GM21381 (cell line): ENCODE measurements at regions not wholly inside any gene's neighbourhood (a gene's known extent, or its start where the extent isn't known, plus 50 kb on each side); places are given as distances from the start of the nearest gene placed in this dataset.
"Not testable (repeated sequence)": the region's sequence is repeated elsewhere in the genome, so short reads cannot be mapped to it uniquely, and the experiment has no call there.

ENCODE experiments used
- ATAC-seq: cut with Tn5 transposase; IDR thresholded peaks from one replicate; pipeline ENCODE4 v1.9.1; 2021; ENCODE audit warnings: mild to moderate bottlenecking, moderate library complexity; ENCODE audit not compliant: unreplicated experiment

DNA sequence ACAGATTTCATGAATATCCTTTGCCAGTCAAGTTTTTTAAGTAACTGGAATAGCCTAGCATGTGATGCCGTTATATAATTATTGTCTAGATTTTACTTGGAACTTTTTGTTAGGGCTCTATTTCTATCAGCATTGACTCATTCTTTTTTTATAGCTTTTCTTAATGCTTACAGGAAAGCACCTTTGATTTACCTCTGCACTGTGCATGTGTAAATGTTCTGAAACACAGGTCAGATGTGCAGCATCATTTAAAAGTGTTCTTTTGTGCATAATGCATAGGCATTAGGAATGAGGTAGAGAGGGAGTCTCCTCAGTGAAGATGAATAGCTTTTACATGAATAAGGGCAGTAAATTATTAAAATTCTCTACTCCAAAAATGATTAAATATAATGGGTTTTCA is 669.3 kb upstream of the MBL2 start:
- no peak for ATAC-seq

DNA sequence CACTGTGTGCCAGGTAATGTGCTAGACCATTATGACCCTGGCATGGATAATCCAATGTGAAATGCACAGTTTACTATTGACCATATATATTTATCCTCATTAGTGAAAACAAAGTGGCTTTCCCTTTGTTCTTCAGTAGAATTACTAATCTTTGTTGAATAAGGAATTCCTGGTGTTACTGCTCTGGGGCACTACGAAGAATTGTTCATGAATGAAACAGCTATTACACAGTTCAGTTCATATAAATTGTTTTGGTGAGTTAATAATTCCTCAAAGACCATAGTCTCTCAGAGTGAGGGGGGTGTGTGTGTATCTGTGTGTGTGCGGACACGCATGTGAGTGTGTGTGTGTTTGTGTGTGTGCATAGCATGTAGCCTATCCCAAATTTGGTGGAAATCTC is 668.0 kb upstream of the MBL2 start:
- no peak for ATAC-seq

DNA sequence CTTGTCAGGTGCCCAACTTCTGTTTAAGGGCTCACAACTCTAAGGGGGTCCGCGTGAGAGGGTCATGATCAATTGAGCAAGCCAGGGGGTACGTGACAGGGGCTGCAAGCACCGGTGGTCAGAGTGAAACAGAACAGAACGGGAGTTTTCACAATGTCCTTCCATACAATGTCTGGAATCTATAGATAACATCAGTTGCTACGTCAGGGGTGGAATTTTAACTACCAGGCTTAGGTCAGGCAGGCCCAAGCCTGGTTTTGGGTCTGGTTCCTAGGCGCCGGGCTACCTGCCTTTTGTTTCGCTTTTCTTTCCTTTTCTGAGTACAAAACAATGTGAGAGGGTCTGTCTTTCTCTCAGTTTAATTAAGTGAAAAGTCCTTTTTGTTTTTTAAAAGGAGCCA is 666.5 kb upstream of the MBL2 start:
- ATAC-seq, result not testable (repeated sequence)

DNA sequence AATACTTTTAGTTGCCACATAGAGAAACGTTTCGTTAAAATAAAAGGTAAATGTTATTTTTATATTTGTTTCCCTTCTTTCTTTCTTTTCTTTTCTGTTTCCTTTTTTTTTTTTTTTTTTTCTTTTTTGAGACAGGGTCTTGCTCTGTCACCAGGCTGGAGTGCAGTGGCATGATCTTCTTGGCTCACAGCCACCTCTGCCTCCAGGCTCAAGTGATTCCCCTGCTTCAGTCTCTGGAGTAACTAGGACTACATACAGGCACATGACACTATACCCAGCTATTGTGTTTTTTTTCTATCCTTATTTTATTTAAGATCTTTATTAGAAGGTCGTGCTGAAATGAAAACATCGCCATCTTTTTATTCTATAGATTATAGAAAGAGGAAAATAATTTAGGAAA is 661.8 kb upstream of the MBL2 start:
- no peak for ATAC-seq

DNA sequence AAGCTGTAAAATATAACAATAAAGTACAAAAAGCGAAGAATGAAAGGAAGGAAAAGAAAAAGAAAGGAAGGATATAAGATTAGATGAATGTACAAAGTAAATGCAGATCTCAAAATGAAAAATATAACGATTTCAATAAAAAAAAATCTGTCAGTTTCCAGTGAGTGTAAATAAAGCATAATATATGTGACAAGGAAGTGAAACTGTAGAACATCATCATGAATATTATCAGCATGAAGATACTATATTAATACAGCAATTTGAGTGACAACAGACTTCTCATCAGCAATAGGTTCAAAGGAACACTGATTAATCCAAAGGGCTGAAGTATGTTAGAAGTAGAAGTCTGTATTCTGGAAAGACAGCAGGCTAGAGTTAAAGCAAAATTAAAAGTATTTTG is 659.5 kb upstream of the MBL2 start:
- no peak for ATAC-seq

DNA sequence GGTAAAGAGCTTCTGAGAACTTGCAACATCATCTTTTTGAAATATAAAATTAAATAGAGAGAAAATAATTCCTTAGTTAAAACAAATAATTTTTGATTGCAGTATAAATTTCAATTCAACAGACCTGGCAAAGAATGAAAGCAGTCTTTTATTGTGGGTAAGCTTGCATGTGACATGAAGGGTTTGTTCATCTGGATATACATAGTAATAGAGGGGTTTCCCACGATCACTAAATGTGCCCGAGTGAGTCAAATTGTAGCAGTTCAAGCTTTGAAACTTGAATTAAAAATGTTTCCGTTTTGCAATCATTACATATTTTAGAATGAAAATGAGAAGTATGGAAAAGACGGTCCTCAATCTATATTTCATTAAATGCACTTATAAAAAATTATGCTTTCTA is 658.4 kb upstream of the MBL2 start:
- ATAC-seq, result no peak

DNA sequence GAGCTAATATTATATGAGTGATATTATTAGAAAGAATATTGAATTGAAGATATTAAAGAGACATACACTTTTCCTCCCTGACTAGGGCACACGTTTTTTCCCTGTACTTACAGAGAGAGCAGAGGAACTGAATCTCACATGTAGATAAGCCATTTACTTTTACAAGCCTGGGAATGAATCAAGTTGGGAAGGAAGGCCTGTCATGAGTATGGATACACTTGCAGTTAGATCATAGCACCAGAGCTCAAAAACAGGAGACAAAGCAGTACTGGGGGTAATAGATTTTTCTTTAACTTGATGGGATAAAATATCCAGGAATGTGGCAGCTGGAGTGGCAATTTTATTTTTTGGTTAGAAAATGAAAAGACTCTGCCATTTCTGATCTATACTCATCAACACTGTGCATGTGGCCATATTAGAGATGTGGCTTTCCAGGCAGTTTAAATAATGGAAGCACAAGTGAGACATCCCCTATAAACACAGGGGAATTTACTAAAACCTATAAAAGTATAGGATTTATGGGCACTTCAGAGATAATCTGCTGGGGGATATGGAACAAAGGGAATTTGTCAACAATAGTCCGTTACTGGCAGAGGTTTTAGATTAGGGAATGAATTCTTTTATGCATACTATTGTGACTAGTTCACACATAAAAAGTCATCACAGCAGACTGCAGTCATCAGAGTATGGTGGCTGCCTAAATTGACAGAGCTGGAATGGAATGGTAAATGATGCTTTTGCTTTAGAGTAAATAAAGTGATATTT is 657.7 kb upstream of the MBL2 start:
- ATAC-seq, result no peak

DNA sequence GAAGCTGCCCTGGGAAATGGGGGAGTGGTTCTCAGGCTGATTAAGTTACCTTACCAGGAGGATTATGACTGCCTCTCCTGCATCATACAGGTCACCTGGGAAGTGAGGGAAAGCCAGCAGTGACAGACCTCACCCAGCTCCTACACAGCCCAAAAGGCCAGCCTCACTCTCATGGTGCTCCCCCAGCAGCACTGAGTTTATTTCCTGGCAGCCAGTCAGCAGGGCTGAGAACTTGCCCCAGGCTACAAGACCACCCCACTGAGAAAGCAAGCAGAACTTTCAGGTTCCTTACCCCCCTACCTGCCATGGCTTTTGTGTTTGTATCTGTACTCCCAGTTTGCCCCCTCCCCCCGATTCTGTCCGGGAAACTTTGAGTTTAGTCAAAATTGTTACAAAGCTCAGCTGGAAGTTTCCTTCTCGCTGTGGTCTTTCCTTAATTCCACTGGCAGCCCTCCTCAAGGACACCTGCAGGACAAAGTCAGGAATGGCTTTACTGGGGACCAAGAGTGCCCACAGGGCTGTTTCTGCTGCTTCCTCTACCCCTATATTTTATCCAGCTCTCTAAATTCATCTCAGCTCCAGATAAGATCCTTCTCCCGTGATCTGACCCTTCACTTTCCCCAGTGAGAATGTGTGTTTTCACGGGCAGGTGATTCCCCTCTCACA is 649.8 kb upstream of the MBL2 start:
- ATAC-seq, result no peak

DNA sequence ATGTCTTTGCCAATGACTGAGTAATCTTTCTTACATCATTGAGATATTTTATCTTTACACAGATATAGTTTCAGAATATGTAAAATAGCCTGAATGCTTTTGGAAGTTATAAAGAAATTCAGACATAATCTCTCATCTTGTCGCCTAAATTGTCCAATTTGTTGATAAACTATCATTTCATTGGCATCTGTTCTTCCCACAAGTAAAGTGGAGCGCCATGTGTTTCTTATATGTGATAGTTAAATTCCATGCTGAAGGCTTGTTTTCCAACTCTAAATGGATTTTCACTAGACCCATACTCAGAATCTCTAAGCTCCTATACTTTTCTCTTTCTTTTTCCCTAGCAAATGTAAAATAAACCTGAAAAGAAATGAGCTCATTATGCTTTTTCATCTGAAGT is 640.1 kb upstream of the MBL2 start:
- ATAC-seq, result no peak

DNA sequence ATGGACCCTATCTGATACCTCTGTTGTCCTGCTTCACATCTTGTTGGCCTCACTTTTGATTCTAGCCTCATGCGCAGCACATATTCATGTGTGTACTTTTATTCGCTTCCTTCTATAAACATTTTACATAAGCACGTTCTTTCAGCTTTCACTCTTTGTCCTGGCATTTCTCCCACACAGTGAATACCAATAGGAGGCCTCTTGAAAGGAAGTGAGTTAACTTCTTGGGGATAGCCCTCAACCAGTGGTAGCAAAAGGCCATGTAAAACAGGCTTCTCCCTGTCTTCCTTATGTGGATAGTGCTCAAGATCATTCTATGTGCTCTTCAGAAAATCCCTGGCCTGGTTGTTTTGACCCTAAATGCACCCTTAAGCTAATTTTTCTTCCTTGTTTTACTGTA is 633.9 kb upstream of the MBL2 start:
- ATAC-seq, result no peak

DNA sequence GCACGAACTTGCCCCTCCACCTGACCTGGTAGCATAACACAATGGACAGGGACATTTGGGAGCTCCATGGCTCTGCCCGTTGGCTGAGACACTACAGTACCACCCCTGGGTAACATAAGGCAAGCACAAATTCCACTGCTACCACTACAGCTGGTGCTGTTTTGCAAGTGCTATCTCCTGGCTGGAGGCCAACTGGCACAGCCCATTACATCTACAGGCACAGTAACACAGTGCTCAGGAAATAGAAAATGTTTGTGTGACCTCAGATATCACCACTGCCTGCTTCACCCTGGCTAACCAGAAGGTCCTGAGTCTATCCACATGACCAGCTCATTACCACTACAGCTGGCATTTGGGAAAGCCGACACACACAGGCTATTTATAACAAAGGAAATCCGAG is 631.1 kb upstream of the MBL2 start:
- ATAC-seq, result no peak

DNA sequence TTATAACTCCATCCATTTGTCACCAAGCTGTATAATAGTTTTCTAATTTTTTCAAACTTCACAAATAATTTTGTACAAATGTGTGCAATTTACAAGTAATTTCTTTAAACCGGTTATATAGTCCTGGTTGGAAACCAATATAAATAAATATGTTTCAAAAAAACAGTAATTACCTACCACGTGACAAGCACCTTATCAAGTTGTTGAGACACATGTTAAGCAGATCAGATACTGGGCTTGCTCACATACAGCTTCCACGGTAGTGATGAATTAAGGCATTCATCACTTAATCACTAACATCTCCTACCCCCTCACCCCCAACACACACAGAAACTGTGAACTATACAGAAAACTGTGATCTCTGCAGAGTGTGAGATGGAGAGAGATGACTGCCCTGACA is 630.0 kb upstream of the MBL2 start:
- no peak for ATAC-seq

DNA sequence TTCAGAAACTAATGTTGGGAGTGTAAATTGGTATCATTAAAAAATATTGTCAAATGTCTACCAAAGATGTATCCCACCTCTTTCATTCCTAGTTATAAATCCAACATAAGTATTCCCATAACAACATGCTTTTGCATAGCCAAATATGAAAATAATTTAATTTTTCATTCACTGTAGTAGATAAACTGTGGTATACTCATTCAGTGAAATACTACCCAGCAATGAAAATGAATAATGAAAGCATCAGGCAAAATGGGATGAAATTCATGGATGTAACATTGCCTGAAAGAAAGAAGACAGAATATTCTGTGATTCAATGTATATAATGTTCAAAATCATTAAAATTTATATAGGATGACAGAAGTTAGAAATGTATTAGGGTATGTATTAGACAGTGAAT is 629.0 kb upstream of the MBL2 start:
- no peak for ATAC-seq

DNA sequence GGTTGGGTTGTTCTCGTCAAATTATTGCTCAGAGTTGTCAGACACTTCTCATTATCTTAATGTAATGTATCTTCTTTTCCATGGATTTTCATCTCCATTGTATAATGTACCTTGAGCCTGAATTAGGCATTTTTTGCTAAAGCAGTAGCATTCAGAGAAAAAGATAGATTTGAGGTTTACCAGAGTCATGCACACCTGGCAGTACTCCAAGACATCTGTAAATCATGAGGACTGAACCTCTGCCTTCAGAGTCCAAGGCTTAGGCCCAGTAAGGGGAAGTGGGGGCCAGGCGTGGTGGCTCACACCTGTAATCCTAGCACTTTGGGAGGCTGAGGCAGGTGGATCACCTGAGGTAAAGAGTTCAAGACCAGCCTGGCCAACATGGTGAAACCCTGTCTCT is 624.3 kb upstream of the MBL2 start:
- no peak for ATAC-seq

DNA sequence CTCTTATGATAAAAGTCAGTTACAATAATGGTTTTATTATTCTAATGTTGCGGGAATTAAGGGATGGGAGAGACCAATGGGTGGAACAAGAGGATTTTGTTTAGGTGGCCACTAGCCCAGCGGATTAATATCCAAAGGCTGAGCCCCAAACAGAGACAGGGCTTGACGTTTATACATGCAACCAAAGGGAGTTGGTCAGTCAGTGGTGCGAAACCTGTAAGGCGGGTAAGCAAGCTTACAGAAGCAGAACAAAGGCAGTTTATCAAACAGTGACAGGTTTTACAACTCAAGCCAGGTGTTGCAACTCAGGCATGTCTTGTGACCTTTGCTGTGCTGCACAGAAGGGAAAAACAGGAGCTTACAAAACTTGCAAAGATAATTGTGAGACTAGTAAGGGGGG is 622.9 kb upstream of the MBL2 start:
- ATAC-seq, result no peak

DNA sequence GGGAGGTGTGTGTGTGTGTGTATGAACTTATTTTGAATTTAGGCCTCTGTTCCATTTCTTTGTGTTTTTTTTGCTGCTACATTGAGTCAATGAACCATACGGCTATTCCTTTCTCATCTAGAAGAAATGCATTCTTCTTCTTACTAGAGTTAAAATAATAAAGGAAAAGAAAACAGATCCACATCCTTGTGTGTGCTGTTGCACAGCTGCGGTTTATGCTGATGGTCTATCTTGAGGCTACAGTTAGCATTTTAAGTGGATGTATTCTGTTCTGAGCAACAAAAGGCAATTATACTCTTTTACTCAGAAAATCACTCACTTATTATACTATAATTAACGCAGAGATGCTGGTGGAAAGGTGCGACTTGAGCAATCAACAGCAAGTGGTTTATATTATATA is 615.0 kb upstream of the MBL2 start:
- ATAC-seq, result no peak

DNA sequence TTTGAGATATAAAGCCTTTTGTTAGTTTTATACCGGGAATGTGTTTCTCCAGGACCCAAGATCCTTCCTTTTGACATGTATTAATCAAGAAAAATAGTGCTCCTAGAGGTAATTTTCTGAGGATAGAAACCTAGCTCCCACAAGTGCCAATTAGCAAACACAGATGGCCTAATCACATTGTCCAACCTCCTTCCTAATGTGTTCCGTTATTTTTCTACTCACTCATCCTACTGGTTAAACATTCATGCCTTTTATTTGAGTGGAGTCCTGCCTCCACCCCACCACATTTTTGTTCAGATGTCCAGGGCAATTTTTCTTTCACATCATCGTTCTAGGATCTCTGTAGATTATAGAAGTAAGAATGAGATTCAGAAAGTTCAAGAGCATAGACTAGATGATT is 610.0 kb upstream of the MBL2 start:
- ATAC-seq, result no peak

DNA sequence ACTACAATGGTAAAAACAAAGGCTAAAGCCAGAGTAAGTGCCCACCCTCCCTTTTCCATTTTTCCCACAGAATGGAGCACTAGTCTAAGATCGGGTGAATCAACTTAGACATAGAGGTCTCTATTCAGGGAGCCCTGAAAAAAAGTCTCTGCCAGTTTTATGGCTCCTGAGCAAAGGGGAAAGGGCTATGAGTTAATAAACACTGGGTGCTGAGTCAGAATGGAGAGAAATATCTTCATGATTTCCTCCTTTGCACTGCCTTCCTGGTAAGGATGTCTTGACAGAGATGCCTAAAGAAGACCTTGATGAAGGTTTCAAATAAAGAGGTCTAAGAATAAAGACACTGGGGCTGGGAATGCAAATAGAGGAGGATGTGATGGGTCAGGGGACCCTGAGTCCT is 607.4 kb upstream of the MBL2 start:
- ATAC-seq, result no peak

DNA sequence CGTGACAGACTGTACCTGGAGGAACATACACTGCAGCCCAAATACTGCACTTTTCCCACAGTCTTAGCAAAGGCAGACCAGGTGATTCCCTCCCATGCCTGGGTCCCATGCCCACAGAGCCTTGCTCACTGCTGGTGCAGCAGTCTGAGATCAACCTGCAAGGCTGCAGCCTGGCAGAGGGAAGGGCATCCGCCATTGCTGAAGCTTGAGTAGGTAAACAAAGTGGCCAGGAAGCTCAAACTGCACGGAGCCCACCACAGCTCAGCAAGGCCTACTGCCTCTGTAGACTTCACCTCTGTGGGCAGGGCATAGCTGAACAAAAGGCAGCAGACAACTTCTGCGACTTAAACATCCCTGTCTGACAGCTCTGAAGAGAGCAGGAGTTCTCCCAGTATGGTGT is 597.8 kb upstream of the MBL2 start:
- no peak for ATAC-seq

DNA sequence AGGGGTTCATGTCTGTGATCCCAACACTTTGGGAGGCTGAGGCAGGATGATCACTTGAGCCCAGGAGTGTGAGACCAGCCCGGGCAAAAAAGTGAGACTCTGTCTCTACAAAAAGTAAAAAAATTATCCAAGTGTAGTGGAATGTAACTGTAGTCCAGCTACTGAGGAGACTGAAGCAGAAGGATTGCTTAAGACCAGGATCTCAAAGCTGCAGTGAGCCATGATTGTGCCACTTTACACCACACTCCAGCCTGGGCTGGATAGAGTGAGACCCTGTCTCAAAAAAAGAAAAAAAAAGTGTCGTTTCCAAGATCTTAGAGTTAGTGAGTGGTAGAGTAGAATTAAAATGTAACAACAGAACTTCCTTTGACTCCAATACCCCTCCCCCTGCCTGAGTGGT is 589.4 kb upstream of the MBL2 start:
- ATAC-seq, result no peak

DNA sequence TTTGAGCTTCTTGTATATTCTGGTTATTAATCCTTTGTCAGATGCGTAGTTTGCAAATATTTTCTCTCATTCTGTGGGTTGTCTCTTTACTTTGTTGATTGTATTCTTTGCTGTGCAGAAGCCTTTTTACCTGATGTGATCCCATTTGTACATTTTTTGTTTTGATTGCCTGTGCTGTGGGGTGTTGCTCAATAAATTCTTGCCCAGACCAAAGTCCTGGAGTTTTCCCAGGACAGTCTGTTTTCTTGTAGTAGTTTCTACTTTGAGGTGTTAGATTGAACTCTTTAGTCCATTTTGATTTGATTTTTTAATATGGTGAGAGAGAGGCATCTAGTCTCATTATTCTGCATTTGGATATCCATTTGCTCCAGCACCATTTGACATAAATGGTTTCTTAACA is 588.7 kb upstream of the MBL2 start:
- ATAC-seq, result no peak

DNA sequence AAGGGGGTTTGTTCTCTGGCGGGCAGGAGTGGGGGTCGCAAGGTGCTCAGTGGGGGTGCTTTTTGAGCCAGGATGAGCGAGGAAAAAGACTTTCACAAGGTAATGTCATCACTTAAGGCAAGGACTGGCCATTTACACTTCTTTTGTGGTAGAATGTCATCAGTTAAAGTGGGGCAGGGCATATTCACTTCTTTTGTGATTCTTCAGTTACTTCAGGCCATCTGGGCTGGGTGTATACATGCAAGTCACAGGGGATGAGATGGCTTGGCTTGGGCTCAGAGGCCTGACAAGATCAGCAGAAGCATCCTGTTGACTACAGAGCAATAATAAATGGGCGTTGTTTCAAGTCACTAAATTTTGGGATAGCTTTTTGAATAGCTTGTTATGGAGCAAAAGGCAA is 586.4 kb upstream of the MBL2 start:
- ATAC-seq, result not testable (repeated sequence)

DNA sequence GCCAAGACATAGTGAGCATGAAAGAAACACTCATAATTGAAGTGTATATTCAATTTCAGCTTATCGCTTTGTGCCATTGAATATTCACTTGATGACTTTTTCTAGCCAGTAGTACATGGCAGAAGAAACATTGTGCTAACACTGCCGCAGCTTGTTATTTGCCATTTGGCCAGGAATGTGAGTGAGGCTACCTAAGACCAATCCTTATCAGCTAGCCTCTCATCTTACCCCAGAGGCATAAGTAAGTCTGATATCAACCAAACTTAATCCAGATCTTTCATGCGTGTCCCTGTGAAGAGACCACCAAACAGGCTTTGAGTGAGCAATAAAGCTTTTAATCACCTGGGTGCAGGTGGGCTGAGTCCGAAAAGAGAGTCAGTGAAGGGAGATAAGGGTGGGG is 586.0 kb upstream of the MBL2 start:
- no peak for ATAC-seq
